GM19025 (cell line): ENCODE measurements at regions not wholly inside any gene's neighbourhood (a gene's known extent, or its start where the extent isn't known, plus 50 kb on each side); places are given as distances from the start of the nearest gene placed in this dataset.

Experiments
- ATAC-seq: cut with Tn5 transposase; IDR thresholded peaks from one replicate; pipeline ENCODE4 v1.9.1; 2021; ENCODE audit warnings: mild to moderate bottlenecking, low read depth, moderate library complexity; ENCODE audit not compliant: unreplicated experiment

DNA sequence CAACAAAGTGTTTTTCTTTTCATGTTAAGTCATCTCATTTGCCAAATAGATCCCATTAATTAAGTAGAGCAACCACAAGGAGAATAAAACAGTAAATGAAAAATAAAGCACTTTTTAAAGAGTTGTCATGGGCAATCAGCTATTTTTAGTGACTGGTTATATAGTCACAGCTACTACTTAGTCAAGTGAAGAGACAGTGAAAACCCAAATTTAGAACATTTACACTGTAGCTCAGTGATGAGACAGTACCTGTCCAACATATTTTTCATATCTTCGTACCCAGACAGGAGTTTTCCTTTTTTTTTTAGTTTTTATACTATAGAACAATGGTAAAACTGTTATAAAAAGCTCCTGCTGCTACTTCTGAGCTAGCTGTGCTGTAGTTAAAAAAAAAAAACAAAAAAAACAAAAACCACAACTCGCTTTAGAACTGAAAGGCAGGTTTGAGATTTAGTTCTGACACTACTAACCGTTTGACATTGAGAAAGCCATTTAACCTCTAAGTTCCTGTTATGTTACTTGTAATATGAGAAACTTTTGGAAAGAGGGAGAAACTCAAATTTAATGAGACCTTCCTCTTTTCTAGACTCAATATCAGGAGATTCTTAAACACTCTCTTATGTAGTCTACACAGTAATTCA lies 777.5 kb downstream of the ADGRL2 start:
- ATAC-seq, result no peak

DNA sequence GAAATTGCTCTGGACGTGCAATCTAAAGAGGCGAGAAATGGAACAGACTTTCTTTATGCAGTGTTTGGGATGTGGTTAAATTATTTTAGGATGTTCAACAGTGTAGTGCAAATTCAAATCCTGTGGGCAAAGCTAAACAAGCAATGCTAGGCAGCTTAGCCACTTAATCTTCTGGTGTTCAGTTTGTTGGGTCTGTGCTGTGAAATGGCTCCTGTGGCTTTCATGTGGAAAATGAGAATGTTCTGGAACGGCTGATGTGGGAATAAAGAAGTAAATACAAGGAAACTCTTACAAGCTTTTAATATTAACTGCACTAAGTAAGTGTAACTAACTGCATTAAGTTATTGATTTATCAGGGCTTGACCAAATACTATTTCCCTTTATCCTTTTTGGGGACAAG lies 766.6 kb downstream of the ADGRL2 start:
- no peak for ATAC-seq

DNA sequence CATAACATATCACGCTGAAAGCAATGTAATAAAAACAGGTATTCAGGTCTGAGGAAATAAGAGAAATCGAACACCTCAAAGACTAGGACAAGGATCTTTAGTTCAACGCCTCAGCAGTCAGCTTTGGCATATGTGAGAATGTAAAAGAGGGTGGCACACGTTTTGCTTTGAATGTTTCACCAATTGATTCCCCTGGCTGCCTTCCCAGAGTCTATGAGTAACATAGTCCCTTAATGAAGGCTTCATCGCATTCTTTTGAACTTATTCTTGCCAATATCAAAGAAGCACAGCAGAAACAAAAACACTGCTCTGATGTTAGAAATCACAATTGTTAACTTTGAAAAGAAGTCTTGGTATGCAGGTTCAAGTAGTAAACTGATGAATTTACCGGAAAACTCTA lies 764.8 kb downstream of the ADGRL2 start:
- ATAC-seq, result no peak

DNA sequence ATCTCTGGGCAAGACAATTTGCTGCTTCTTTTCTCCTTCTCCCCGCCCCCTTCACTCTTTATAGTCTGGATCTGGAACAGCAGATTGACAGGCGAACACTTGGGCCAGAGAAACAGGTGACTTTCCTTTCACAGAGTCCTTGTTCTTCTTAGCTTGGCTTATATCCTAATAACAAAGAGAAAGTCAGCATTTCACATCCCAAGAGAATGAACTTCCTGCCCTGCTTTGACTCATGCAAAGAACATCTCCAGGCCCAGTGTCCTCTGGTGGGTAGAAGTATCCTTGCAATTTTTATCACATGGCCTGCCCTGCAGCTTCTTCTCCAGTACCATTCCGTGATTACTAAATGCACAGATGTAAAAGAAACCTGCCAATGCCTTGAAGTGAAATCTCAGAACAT lies 764.4 kb downstream of the ADGRL2 start:
- ATAC-seq, result no peak

DNA sequence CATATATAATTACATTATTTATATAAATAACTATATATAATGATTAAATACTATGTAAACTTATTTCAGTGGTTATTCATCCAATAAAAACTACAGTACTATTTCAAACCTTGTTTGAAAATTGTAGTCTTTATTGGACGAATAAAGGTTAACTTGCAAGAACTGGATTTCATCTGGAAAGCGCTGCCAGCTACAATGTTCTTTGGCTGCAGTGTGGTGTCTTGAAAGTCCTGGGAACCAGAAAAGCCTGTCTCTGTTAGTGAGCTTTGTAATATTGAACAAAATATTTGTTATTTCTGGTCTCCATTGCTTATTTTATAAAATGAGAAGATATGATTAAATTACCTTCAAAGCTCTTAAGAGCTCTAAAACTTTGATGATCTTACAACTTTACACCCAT lies 763.6 kb downstream of the ADGRL2 start:
- ATAC-seq, result no peak

DNA sequence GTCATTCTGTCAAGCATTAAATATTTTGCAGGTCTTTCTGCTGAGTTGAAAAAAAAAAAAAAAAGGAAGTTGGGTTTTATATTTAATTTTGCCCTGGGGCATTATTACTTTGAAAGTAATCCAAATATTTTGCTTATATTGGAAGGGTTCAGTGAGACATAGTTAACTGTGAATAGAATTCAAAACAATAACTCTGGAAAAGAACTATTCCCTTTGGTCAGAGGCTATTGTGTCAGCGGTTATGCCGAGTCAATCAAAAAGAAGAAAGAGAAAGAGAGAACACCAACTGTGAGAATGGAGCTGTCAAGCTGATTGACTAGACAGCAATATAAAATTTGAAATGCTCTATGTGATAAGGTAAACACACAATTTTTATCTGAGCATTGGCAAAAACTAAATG lies 761.7 kb downstream of the ADGRL2 start:
- ATAC-seq, result no peak

DNA sequence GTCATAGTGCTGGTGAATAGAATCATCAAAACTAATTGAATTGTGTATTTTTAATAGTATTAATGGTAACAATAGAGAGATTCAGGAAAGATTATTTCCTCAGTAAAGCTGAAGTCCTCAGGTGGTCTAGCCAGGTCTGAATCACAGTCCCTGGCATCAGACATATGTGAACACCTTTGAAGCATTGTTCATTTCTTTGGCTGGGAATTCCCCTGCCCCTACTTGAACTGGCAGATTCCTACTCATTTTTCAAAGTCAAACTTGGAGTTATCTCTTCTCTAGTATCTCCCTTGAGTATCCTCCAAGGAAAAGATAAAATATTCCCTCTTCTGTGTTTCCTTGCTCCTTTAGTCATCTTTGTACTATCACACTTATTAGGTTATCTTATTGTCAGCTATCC lies 759.8 kb downstream of the ADGRL2 start:
- no peak for ATAC-seq

DNA sequence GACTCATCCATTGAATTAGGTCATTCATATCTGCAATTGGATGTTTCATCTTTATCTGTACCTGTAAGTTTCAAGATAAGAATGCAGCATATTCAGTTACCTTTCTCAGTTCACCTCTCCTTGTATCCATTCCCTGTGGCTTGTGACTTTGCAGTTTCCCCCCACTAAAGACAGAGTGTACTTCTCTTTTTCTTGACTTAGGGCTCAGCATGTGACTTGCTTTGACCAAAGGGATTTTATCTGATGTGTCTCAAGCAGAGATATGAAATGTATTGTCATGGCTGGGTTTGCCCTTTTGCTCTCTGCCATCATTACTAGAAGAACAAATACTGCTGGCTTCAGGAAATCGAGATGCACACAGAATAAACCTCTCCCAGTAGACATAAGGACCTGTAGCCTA lies 754.8 kb downstream of the ADGRL2 start:
- ATAC-seq, result no peak

DNA sequence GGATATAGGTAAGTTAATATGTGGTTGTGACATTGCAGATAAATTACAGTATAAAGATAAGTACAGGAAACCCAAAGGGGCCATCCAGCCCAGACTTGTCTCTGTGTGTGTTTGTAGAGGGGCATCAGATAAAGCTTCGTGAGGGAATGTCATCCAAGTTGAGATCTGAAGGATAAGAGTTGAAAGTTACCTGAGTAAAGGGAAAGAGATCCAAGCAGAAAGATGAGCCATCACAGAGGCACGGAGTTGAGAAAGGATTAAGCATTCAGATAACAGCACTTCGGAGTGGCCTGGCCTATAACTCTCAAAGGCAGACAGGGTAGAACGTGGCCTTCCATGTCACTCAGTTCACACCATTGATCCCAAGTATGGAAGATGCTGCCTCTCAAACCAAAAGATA lies 749.1 kb downstream of the ADGRL2 start:
- no peak for ATAC-seq

DNA sequence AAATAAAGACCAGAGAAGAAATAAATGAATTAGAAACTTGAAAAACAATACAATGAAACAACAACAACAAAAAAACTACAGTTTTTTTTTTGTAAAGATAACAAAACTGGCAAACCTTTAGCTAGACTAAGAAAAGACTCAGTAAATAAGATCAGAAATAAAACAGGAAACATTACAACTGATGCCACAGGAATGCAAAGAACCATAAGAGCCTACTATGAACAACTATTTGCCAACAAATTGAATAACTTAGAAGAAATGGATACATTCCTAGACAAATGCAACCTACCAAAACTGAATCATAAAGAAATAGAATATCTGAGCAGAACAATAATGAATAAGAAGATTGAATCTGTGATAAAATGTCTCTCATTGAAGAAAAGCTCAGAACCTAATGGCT lies 742.0 kb downstream of the ADGRL2 start:
- ATAC-seq, result no peak

DNA sequence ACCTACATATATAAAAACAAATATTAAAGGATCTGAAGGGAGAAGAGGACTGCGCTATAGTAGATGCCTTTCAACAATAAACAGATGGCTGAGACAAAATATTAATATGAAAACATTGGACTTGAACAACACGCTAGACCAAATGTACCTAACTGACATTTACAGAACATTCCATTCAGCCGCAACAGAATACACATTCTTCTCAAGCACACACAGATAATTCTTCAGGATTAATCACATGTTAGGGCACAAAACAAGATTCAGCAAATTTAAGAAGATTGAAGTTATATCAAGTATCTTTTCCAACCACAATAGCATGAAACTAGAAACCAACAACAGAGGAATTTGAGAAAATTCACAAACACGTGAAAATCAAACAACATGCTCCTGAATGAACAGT lies 741.4 kb downstream of the ADGRL2 start:
- no peak for ATAC-seq

DNA sequence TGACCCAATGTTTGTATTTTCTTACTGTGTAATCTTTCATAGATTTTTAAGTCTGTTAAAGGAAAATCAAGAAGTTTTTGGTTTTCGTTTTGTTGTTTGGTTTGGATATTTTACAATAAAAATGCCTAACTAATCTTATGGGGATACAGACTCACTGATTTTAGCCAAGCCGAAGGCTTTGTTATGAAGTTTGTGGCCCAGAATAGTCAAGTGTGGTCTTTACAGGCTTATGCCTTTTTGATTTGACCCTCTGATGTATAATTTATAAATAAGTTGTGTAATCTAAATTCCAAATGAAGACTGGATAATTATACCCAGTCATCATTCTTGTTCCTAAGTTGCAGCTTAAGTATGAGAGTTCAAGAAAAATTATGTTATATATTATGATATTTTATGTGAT lies 739.3 kb downstream of the ADGRL2 start:
- no peak for ATAC-seq

DNA sequence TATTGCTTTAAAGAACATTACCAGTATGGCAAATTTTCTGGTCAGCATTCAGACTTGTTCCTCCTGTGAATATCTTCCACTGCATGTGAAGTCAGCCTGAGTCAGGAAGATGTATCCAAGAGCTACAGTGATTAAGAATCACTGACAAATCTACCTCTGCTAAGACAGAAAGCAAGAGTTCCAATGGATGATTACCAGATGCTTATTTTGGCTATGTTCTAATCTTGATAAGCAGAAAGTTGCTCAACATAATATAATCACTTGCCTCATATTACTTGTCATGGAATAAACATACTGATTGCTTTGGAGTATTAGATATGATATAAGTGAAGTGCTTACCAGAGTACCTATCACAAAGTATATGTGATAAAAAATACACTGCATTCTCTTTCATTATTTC lies 738.1 kb downstream of the ADGRL2 start:
- no peak for ATAC-seq

DNA sequence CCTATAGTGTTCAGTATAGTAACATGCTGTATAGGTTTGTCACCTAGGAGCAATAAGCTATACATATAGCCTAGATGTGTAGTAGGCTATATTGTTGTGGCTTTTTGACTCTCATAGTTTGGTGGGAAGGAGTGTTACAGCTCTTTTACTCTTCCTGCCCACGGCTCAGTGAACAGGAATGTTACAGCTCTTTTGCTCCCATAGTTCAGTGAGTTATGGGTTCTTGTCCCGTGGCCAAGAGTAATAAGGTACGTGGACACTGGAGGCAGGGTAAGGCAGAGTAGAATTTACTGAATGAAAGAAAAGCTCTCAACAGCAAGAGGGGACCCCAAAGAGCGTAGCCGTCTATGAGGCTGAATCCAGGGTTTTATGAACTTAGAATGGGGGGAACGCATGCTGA lies 734.3 kb downstream of the ADGRL2 start:
- no peak for ATAC-seq

DNA sequence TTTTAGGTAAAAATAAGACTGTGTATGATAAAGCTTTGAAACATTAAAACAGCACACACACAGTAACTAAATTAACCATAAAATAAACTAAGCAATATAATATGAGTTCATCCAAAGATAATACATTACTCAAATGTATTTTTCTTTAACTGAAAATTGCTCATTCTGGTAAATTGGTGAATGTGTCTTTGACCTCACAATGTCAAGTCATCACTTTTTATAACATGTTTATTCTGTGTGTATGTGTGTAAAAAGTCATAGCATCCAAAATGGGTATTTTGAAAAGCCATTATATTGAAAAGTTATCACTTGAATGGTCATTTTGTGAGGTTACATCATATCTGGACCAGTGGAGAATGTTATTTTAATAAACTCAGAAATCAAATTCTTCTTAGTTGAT lies 724.6 kb downstream of the ADGRL2 start:
- no peak for ATAC-seq

DNA sequence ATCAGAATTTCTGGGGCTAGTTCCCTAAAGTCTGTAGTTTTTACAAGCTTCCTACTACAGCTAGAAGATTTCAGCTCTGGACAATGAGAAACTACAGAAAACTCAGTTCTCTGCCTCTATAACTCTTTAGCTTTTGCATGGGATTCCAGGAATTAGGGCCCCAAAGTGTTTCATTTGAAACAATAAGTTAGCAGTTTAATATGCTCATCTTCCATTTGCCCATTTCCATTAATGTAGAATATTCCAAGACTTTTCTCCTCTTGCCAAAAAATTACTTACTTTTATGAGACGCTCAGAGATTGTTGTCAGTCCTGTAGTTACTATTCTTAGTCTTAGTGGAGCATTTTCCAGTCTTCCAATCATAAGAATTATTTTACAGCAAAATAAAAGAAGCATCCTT lies 719.9 kb downstream of the ADGRL2 start:
- no peak for ATAC-seq

DNA sequence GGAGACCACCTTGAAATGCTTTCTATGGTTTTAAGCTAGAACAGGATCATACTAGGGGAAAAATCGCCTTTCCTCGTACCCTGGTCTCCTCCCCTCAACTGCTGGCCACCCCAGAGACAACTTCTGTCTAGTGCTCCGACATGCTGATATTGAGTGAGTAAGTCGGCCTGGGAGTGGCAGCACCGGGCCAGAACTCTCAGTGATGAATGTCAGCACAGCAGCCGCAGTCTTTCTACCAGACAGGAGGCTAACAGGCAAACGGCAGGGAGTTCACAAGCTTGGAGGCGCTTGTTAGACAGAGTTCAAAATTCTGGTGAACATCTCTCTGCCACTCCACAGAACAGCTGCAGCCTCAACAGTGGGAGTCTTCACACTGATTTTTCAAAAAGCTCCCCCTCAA lies 716.9 kb downstream of the ADGRL2 start:
- no peak for ATAC-seq

DNA sequence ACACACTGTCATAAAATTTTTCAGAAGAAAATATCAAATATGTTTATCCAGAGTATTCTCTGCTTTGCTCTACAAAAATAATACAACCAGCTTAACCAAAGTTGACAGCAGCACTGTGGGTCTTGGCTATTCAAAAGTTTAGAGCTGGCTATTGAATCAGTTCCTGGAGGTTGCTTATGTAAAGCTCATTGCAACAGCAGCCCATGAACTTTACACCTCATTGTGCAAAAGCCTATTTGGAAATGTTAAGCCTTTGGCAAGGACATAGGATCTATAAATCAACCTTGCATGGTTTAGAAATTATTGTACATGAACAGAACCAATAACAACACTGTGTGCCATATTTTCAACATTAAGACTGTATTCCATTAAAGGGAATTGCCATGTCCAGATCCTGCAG lies 714.9 kb downstream of the ADGRL2 start:
- no peak for ATAC-seq

DNA sequence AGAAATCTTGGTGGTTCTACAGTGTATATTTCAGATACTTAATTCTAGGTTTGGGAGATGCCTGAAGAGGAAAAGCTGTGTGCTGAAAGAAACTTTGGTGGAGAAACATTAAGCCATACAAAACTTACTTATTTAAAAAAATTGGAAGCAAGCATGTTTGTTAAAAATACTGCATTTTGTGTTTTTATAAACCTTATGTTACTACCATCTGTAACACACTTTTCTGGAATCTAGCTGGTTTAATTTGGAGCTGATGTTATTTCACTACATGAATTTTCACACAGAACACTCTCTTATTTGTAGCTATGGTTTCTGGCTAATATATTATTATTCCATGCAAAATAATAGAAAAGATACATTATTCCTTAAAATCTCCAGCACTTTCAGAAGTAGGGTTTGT lies 710.7 kb downstream of the ADGRL2 start:
- no peak for ATAC-seq

DNA sequence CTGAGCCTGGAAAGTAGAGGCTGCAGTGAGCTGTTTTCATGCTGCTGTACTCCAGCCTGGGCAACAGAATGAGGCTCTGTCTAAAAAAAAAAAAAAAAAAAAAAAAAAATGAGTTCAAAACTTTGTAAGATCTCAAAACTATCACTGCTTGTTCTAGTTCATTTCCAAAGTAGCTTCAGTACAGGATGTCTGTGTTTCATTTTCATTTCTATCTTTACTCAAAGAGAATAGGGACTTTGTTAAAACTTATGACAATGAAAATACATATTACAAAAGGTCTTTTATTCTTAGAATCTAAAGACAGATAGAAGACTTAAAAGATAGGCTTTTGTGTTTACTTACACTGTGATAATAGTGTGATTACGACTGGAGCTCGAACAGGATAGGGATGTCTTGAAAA lies 709.7 kb downstream of the ADGRL2 start:
- ATAC-seq, result no peak

DNA sequence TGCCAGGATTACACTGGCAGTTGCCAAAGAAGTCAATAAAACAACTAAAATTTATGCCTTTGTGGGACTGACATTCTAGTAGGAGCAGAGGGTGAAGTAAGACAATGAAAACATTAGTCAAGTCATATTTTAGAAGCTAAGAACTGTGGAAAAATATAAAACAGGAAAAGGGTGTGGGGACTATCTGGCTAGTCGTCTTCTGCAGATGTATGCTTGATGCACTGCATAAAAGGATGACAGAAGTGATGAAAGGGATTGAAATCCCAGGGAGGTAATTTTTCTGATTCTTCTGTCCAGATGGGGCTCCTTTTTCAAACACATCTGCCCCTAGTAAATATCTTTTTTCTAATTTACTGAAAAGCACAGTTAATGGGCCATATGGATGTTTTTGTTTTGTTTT lies 706.3 kb downstream of the ADGRL2 start:
- ATAC-seq, result no peak

DNA sequence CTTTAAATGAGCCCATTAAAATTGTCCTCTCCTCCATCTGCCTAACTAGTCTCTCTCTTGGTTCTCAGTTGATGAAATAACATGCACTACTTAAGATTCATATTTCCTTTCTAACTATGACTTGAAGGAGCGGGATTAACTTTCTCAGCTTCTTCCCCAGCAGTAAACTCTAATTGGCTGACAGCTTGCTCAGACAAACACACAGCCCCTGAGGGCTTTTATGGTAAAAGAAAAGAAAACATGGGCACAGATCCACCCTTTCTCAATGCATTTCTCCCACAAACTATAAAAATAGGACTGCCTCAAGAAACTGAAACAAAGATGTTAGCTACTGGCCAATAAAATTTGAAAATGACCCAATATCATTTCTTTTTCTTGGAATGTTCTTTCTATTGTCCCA lies 703.1 kb downstream of the ADGRL2 start:
- ATAC-seq, result no peak

DNA sequence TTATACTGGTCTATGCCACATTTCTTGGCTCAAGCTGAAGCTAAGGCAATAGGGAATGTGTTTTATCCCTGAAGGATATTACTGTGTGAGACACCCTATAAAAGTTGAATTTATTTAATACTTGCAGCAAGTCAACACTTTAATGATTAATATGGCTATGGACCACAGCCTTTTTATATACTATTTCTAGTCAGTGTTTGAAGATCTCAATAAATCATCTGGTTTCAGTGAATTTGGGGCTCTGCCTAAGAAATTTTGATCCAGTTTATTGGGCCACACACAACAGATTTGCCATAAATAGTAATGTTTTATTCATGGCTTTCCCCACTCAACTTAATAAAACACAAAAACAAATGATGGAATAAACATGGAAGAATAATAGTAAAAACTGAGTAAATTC lies 698.3 kb downstream of the ADGRL2 start:
- no peak for ATAC-seq
